ENCODE measurements at regions not wholly inside any gene's neighbourhood (a gene's known extent, or its start where the extent isn't known, plus 50 kb on each side); places are given as distances from the start of the nearest gene placed in this dataset.

DNA sequence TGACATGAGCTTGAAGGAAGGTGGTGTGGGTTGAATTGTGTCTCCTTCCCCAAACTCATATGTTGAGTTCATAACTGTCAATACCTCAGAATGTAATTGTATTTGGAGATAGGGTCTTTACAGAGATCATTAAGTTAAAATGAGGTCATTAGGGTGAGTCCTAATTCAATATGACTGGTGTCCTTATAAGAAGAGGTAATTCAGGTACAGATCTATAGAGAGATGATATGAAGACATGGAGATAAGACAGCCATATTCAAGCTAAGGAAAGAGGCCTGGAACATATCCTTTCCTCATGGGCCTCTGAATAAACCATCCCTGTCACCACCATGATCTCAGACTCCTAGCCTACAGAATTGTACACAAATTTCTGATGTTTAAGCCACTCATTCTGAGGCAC is 514.7 kb upstream of the MGAT4C start:
- no peak overlapping the region for H3K27ac ChIP-seq (ENCODE audit: low read length)
- no peaks in the 10 kb centered on the region for H3F3A ChIP-seq (ENCODE audit: insufficient read depth, low read length, poor library complexity, severe bottlenecking)
- no peaks in the 10 kb centered on the region for H3K79me2 ChIP-seq (replicated peaks; ENCODE audit: insufficient read depth, low read length)
- H3K4me3 ChIP-seq (ENCODE audit: low read length), result no peak overlapping the region
- no peak overlapping the region for H3K9ac ChIP-seq (ENCODE audit: low read length)
- no peaks in the 10 kb centered on the region for H3K36me3 ChIP-seq (ENCODE audit: insufficient read depth, low read length)
- TF ChIP-seq SMC3 (conservative IDR thresholded peaks at IDR 0.05; ENCODE audit: poor library complexity), result no peak
- TF ChIP-seq, protein P1, sequence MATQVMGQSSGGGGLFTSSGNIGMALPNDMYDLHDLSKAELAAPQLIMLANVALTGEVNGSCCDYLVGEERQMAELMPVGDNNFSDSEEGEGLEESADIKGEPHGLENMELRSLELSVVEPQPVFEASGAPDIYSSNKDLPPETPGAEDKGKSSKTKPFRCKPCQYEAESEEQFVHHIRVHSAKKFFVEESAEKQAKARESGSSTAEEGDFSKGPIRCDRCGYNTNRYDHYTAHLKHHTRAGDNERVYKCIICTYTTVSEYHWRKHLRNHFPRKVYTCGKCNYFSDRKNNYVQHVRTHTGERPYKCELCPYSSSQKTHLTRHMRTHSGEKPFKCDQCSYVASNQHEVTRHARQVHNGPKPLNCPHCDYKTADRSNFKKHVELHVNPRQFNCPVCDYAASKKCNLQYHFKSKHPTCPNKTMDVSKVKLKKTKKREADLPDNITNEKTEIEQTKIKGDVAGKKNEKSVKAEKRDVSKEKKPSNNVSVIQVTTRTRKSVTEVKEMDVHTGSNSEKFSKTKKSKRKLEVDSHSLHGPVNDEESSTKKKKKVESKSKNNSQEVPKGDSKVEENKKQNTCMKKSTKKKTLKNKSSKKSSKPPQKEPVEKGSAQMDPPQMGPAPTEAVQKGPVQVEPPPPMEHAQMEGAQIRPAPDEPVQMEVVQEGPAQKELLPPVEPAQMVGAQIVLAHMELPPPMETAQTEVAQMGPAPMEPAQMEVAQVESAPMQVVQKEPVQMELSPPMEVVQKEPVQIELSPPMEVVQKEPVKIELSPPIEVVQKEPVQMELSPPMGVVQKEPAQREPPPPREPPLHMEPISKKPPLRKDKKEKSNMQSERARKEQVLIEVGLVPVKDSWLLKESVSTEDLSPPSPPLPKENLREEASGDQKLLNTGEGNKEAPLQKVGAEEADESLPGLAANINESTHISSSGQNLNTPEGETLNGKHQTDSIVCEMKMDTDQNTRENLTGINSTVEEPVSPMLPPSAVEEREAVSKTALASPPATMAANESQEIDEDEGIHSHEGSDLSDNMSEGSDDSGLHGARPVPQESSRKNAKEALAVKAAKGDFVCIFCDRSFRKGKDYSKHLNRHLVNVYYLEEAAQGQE (IDR thresholded peaks at IDR 0.05; ENCODE audit: borderline replicate concordance), result no peak
- H4K20me1 ChIP-seq (ENCODE audit: insufficient read depth), result no peaks in the 10 kb centered on the region
- no peak overlapping the region for H2AFZ ChIP-seq (ENCODE audit: low read depth, low read length)
- no peaks in the 10 kb centered on the region for H3K9me2 ChIP-seq (ENCODE audit: insufficient read depth, low read length)
- no peaks in the 10 kb centered on the region for H3K9me3 ChIP-seq (ENCODE audit: low read length)
- no peak overlapping the region for H3K4me2 ChIP-seq (ENCODE audit: low read length)
- H3K27me3 ChIP-seq (ENCODE audit: insufficient read depth, low read depth, low read length), result no peaks in the 10 kb centered on the region

DNA sequence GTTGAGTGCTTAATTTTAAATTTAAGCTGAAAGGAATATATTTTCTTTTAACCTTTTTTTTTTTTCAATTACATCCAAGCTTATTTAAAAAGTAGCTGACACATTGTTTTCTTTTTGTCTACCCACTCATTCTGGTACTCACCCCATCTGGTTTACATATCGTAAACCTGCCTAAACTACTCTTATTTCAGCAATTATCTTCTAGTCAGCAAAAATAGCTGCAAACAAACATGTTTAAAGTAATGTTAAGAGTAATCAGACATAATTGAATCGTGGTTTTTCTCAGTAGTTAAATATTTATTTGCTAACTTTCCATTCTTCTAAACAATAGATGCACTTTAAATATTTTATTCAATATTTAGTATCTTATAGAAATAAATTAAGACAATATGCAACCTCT is 492.7 kb upstream of the MGAT4C start:
- Histone ChIP-seq H3K27ac (ENCODE audit: low read length) (no peak overlapping the region), H2AFZ (ENCODE audit: low read depth, low read length) (no peak overlapping the region), H3K36me3 (ENCODE audit: insufficient read depth, low read length) (no peaks in the 10 kb centered on the region), H3K9me2 (ENCODE audit: insufficient read depth, low read length) (no peaks in the 10 kb centered on the region), H4K20me1 (ENCODE audit: insufficient read depth) (no peaks in the 10 kb centered on the region), H3K9ac (ENCODE audit: low read length) (no peak overlapping the region), H3K9me3 (ENCODE audit: low read length) (no peaks in the 10 kb centered on the region), H3F3A (ENCODE audit: insufficient read depth, low read length, poor library complexity, severe bottlenecking) (no peaks in the 10 kb centered on the region), H3K4me3 (ENCODE audit: low read length) (no peak overlapping the region), H3K27me3 (ENCODE audit: insufficient read depth, low read depth, low read length) (no peaks in the 10 kb centered on the region), H3K79me2 (replicated peaks; ENCODE audit: insufficient read depth, low read length) (no peaks in the 10 kb centered on the region), H3K4me2 (ENCODE audit: low read length) (no peak overlapping the region)
- no peak for TF ChIP-seq MXI1 (conservative IDR thresholded peaks at IDR 0.05; ENCODE audit: poor library complexity, severe bottlenecking)
- no peak for TF ChIP-seq EZH2 (IDR thresholded peaks at IDR 0.05; ENCODE audit: borderline replicate concordance, insufficient read depth, low read length, poor library complexity, severe bottlenecking)
- TF ChIP-seq, protein P2, sequence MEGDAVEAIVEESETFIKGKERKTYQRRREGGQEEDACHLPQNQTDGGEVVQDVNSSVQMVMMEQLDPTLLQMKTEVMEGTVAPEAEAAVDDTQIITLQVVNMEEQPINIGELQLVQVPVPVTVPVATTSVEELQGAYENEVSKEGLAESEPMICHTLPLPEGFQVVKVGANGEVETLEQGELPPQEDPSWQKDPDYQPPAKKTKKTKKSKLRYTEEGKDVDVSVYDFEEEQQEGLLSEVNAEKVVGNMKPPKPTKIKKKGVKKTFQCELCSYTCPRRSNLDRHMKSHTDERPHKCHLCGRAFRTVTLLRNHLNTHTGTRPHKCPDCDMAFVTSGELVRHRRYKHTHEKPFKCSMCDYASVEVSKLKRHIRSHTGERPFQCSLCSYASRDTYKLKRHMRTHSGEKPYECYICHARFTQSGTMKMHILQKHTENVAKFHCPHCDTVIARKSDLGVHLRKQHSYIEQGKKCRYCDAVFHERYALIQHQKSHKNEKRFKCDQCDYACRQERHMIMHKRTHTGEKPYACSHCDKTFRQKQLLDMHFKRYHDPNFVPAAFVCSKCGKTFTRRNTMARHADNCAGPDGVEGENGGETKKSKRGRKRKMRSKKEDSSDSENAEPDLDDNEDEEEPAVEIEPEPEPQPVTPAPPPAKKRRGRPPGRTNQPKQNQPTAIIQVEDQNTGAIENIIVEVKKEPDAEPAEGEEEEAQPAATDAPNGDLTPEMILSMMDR (IDR thresholded peaks at IDR 0.05; ENCODE audit: poor library complexity, severe bottlenecking), result no peak
- no peak for TF ChIP-seq SMC3 (conservative IDR thresholded peaks at IDR 0.05; ENCODE audit: poor library complexity)
- TF ChIP-seq, protein P1 (IDR thresholded peaks at IDR 0.05; ENCODE audit: borderline replicate concordance), result no peak
- TF ChIP-seq EP300 (conservative IDR thresholded peaks at IDR 0.05; ENCODE audit: poor library complexity, severe bottlenecking), result no peak
- no peak for TF ChIP-seq RAD21 (conservative IDR thresholded peaks at IDR 0.05)
- TF ChIP-seq TAF1 (IDR thresholded peaks at IDR 0.05; ENCODE audit: low read depth), result no peak
- TF ChIP-seq POLR2AphosphoS5 (IDR thresholded peaks at IDR 0.05), result no peak

Measured in neural cell (in vitro differentiated cells).